ENCODE measurements at regions not wholly inside any gene's neighbourhood (a gene's known extent, or its start where the extent isn't known, plus 50 kb on each side); places are given as distances from the start of the nearest gene placed in this dataset.

DNA sequence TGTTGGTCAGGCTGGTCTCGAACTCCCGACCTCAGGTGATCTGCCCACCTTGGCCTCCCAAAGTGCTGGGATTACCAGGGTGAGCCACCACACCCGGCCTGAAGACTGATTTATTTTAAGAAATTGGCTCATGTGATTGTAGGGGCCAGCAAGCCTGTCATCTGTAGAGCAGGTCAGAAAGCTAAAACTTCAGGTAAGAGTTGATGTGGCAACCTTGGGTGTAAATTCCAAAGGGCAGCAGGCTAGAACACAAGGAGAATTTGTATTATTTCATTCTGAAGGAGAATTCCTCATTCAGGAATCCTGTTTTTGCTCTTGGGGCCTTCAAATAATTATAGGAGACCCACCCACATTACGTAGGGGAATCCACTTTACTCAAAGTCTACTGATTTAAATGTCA is 728.7 kb downstream of the LTN1 start:
- ChIA-PET CTCF (no interaction called here), POLR2A (no interaction called here)
- intact Hi-C loops (cut with micrococcal nuclease), result no loop called here
- Mint-ChIP-seq H3K27ac (no peak overlapping the region), H3K4me1 (no peaks in the 10 kb centered on the region), H3K36me3 (ENCODE audit: low read depth) (no peaks in the 10 kb centered on the region), H3K4me3 (no peak overlapping the region), H3K9me3 (no peaks in the 10 kb centered on the region), H3K27me3 (no peaks in the 10 kb centered on the region)
- TF ChIP-seq, protein P1, sequence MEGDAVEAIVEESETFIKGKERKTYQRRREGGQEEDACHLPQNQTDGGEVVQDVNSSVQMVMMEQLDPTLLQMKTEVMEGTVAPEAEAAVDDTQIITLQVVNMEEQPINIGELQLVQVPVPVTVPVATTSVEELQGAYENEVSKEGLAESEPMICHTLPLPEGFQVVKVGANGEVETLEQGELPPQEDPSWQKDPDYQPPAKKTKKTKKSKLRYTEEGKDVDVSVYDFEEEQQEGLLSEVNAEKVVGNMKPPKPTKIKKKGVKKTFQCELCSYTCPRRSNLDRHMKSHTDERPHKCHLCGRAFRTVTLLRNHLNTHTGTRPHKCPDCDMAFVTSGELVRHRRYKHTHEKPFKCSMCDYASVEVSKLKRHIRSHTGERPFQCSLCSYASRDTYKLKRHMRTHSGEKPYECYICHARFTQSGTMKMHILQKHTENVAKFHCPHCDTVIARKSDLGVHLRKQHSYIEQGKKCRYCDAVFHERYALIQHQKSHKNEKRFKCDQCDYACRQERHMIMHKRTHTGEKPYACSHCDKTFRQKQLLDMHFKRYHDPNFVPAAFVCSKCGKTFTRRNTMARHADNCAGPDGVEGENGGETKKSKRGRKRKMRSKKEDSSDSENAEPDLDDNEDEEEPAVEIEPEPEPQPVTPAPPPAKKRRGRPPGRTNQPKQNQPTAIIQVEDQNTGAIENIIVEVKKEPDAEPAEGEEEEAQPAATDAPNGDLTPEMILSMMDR (IDR thresholded peaks at IDR 0.05), result no peak
- DNase-seq (no peak), ATAC-seq (ENCODE audit: low read depth) (no peak)

DNA sequence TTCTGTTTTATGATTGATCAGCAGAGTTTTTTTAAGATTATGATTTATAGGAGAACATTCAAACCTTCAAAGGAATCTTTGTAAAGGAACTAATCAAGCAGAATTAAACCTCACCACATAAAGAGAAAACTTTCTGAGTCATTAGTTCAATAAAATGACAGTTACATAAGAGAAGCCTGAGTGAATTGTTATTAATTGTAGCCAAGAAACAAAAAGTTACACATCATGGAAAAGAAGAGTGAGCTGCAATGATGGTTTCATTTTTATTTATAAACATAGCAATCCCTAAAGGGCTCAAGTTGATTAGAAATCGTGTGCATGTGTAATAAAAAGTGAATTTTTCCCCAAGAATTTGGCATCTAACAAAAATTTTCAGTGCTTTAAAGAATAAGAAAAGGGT is 731.4 kb downstream of the LTN1 start:
- Mint-ChIP-seq H3K27ac (no peak overlapping the region), H3K27me3 (no peaks in the 10 kb centered on the region), H3K4me1 (no peaks in the 10 kb centered on the region), H3K9me3 (no peaks in the 10 kb centered on the region), H3K36me3 (ENCODE audit: low read depth) (no peaks in the 10 kb centered on the region), H3K4me3 (no peak overlapping the region)
- ChIA-PET CTCF (no interaction called here), POLR2A (no interaction called here)
- ATAC-seq (ENCODE audit: low read depth) (no peak), DNase-seq (no peak)
- intact Hi-C loops (cut with micrococcal nuclease), result no loop called here
- TF ChIP-seq, protein P1 (IDR thresholded peaks at IDR 0.05), result no peak

DNA sequence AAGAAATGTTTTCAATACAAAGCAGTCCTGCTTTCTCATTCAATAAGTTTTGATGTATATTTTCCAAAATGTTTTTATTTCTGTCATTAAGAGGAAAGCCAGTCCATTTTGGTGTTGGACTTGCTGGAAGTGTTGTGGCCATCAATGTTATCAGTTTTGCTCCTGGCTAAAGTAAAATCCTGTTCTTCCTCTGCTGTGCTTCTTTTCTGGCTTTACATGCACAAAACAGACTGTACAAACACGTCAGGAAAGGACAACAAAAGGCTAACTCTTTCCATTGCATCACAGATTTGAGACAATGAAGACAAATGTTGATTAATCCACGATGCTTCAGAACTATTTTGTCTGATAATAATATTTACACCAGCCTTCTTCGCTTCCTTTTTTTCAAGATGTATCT is 735.4 kb downstream of the LTN1 start:
- intact Hi-C loops (cut with micrococcal nuclease), result no loop called here
- H3K4me3 Mint-ChIP-seq, result no peak overlapping the region
- TF ChIP-seq, protein P1 (IDR thresholded peaks at IDR 0.05), result no peak
- H3K27ac Mint-ChIP-seq, result no peak overlapping the region
- H3K36me3 Mint-ChIP-seq (ENCODE audit: low read depth), result no peaks in the 10 kb centered on the region
- H3K4me1 Mint-ChIP-seq, result no peaks in the 10 kb centered on the region
- ChIA-PET POLR2A (no interaction called here), CTCF (no interaction called here)
- DNase-seq, result no peak
- no peaks in the 10 kb centered on the region for H3K27me3 Mint-ChIP-seq
- ATAC-seq (ENCODE audit: low read depth), result no peak
- H3K9me3 Mint-ChIP-seq, result no peaks in the 10 kb centered on the region

GRCh38 chr21:28256837-28257236 is 735.8 kb downstream of the LTN1 start:
- no peak for DNase-seq
- Mint-ChIP-seq H3K4me1 (no peaks in the 10 kb centered on the region), H3K27me3 (no peaks in the 10 kb centered on the region), H3K36me3 (ENCODE audit: low read depth) (no peaks in the 10 kb centered on the region), H3K4me3 (no peak overlapping the region), H3K9me3 (no peaks in the 10 kb centered on the region), H3K27ac (no peak overlapping the region)
- intact Hi-C loops (cut with micrococcal nuclease), result no loop called here
- ATAC-seq (ENCODE audit: low read depth), result no peak
- TF ChIP-seq, protein P1 (IDR thresholded peaks at IDR 0.05), result no peak
- ChIA-PET POLR2A (no interaction called here), CTCF (no interaction called here)

DNA sequence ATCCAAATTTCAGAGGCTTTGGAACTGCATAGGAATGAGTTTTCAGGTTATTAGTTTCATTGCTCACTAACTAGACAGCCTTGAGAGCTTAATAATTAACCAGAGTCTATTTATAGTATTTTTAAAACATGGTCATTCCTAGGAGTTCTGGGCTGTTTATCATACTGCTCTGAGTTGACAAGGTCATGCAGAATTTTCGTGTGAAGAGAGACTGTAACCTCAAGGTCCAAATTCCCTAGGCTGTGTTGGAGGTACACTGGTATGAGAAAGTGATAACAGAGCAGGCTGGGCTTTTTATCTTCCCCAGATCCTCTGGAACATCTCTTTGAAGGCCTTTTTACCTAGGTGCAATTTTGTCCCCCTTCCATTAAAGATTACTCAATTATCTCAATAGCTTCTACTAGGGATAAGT is 736.3 kb downstream of the LTN1 start:
- Mint-ChIP-seq H3K27ac (no peak overlapping the region), H3K4me3 (no peak overlapping the region), H3K36me3 (ENCODE audit: low read depth) (no peaks in the 10 kb centered on the region), H3K4me1 (no peaks in the 10 kb centered on the region), H3K9me3 (no peaks in the 10 kb centered on the region), H3K27me3 (no peaks in the 10 kb centered on the region)
- intact Hi-C loops (cut with micrococcal nuclease), result no loop called here
- no peak for ATAC-seq (ENCODE audit: low read depth)
- ChIA-PET CTCF (no interaction called here), POLR2A (no interaction called here)
- DNase-seq, result no peak
- TF ChIP-seq, protein P1 (IDR thresholded peaks at IDR 0.05), result no peak

Measured in activated B cell treated with CpG ODN at 0.5 μM for 24 hours (primary cell).